ENCODE measurements at regions not wholly inside any gene's neighbourhood (a gene's known extent, or its start where the extent isn't known, plus 50 kb on each side); places are given as distances from the start of the nearest gene placed in this dataset.
"Not testable (repeated sequence)": the region's sequence is repeated elsewhere in the genome, so short reads cannot be mapped to it uniquely, and the experiment has no call there.

DNA sequence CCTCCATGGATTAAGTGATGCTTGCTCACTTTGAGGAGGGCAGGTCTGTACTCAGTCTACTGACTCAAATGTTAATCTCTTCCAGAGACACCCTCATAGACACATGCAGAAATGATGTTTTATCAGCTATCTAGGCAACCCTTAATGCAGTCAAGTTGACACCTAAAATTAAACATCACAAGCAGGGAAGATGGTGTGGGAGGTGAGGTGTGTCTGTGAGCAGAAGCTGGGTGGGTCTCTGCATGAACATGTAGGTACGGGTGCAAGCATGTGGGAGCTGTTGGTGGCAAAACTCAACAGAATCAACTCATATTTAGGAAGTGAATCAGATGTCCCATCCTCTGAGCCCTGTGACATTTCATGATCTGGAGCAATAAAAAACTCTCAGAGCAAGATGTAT, 249.2 kb upstream of the SGCG start:
- no peak for DNase-seq

- DNase-seq: not testable (repeated sequence)
Observed at GRCh38 chr13:22932632-22933412, 248.0 kb upstream of the SGCG start.

DNA sequence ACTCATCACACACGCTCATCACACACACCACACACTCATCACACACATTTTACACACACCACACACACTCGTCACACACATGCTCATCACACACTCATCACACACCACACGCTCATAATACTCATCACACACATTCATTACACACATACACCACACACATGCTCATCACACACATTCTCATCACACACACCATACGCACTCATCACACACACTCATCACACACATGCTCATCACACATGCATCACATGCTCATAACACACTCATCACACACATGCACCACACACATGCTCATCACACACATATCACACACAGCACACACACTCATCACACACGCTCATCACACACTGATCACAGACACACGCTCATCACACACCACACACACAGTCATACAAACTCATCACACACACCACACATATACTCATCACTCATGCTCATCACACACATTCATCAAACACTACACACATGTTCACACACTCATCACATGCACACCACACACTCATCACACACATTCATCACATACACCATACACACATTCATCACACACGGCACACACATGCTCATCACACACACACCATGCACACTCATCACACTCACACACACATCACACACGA, 247.1 kb upstream of the SGCG start:
- DNase-seq: no peak

GRCh38 chr13:22934744-22935523, 245.8 kb upstream of the SGCG start:
- no peak for DNase-seq

DNA sequence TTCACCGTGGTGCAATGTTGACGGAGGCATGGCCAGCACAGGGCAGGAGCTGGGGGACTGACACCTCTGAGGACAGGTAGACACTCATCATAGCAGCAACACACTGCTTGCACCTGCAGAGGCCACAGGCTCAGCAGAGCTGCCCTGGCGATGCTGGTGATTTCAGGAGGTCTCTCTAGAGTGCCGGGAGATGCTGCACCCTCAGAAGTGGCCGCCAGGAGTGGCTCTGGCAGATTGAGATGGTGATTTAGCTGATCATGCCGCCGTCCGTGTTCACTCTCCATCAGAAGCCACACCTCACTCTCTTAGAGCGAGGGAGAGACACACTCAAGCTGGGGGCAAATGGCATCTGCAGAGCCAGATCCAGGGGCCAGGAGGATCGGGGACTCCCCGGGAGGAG, 244.6 kb upstream of the SGCG start:
- no peak for DNase-seq

DNA sequence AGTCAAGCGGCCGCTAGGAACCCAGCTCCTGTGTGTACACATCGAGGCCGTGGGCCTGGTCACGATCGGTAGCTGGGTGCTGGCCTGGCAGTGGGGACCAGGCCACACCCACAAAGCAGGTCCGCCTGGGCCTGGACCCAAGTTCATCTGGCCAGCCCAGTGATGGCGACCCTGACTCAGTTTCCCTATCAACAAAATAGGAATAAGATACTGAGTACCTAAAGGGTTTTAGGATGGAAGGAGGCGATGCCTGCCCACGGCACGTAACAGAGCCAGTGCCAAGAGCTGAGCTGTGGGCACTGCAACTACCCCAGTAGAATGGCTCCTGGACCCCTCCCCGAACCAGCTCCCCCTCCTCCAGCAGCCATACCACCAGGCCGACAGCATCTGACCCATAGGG, 243.5 kb upstream of the SGCG start:
- DNase-seq: no peak

GRCh38 chr13:22937953-22938352, 242.8 kb upstream of the SGCG start:
- no peak for DNase-seq

- DNase-seq: no peak
Observed at GRCh38 chr13:22938576-22938975, 242.2 kb upstream of the SGCG start.

DNA sequence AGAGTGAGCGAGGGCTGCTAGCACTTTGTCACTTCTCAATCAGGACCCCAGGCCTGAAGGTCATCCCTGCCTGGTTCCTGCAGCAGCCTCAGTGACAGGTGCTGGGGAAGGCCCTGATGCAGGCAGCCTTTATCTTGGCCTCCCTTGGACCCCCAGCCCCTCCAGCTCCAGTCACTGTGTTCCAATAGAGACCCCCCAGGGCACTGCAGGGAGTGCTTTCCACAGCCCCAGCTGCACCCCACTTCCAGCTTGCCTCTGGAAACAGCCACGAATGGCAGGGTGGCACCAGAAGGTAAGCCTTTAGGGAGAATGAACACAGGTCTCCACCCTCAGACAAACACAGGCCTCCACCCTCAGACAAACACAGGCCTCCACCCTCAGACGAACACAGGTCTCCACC, 241.6 kb upstream of the SGCG start:
- no peak for DNase-seq

DNA sequence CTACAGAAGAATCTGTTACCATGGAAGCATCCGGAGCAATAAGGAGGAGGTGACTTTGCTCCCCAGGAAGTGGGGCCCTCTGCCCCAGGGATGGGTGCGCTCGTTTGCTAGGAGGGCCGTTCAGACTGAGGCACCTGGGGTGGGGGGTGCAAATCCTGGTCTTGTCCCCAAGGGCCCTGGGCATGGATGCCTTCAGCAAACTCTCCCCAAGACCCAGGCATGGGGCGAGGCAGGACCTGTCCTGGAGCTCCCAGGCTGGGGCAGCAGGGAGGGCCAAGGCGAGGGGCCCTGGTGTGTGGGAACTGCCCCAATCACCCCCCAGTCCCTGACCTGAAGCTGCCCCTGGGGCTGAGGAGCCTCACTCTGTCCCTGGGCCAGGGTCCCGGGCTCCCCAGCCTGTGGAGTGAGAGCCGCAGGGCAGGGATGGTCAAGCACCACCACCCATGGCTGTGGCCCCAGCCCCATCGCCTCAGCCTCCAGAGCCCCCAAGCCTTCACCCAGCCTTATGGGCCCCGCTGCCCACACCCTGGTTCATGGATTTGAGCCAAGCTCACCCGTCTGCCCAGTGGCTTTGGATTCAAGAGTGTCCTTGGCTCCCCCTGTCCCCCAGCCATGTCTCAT, 240.6 kb upstream of the SGCG start:
- DNase-seq: no peak

- no peak for DNase-seq
Observed at GRCh38 chr13:22940736-22941135, 240.0 kb upstream of the SGCG start.

GRCh38 chr13:22941495-22941894, 239.3 kb upstream of the SGCG start:
- DNase-seq: not testable (repeated sequence)

- not testable (repeated sequence) for DNase-seq
Observed at GRCh38 chr13:22942831-22943230, 237.9 kb upstream of the SGCG start.

DNA sequence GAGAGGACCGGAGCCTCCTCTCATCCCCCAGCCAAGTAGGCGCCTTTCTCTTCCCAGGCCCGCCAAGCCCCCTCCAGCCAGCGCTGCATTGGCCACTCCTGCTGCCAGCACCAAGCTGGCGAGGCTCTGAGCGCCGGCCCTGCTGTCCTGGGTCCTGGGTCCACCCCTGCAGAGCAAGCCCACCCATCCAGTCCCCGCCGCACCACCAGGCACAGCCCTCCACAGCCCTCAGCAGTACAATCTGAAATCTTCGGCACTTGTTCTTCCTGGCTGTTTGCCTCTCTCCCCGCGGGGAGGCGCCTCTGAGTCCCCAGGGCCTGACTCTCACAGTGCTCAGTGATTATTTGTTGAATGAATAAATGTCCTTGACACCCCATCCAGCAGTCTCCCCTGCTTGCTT, 236.4 kb upstream of the SGCG start:
- DNase-seq: no peak

GRCh38 chr13:22945321-22946226, 235.2 kb upstream of the SGCG start:
- no peak for DNase-seq

- no peak for DNase-seq
Observed at GRCh38 chr13:22948421-22948820, 232.4 kb upstream of the SGCG start.

- not testable (repeated sequence) for DNase-seq
Observed at GRCh38 chr13:22952018-22952417, 228.8 kb upstream of the SGCG start.

DNA sequence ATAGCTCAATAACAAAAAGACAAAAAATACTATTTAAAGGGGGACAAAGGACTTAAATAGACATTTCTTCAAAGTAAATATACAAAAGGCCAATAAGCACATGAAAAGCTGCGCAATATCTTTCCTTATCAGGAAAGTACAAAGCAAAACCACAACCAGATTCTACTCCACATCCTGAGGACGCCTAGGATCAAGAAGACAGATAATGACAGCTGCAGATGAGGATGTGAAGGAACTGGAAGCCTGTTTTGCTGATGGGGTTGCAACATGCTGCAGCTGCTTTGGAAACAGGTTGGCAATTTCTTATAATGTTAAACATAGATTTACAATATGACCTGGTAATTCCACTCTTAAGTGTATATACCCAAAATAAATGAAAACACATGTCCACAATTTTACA, 225.6 kb upstream of the SGCG start:
- not testable (repeated sequence) for DNase-seq

- DNase-seq: not testable (repeated sequence)
Observed at GRCh38 chr13:22956456-22957115, 224.2 kb upstream of the SGCG start.

GRCh38 chr13:22959859-22960258, 220.9 kb upstream of the SGCG start:
- not testable (repeated sequence) for DNase-seq

DNA sequence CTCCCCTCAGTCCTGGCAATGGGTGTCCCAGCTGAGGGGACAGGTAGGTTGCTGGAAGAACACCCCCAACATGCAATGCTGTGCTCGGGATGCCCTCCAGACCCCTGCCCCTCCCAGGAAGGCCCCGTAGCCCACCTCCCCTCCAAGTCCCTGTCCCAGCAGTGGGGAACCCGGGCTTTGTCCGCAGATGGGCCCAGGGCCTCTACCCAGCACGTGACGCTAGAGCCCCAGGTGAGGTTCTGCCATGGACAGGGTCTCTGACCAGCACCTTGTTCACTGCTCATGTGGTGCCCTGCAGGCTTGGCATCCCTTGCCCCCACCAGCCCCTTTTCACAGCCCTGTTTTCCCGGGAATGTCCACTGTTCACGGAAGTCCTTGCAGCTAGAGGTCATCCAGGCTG, 220.0 kb upstream of the SGCG start:
- DNase-seq: no peak

DNA sequence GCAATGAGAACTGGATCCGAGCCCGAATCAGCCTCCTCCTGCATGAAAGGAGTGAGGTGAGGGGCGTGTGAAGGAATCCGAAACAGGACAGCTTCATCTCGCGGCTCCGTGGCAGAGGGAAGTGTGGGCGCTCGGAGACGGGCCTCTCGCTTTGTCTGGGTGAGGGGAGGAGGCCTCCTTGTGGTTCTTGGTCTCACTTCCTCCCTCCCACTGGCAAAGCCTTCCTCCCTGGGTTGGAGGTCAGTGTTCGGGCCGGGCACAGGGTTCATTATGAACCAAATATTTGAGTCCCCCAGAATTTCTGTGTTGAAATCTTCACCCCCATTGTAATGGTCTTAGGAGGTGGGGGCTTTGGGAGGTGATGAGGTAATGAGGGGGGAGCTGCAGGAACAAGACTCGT, 219.4 kb upstream of the SGCG start:
- not testable (repeated sequence) for DNase-seq
